ENCODE measurements at regions not wholly inside any gene's neighbourhood (a gene's known extent, or its start where the extent isn't known, plus 50 kb on each side); places are given as distances from the start of the nearest gene placed in this dataset.

- Mint-ChIP-seq H3K9me3 (ENCODE audit: unreplicated experiment) (no peaks in the 10 kb centered on the region), H3K4me1 (ENCODE audit: low read depth, unreplicated experiment) (no peaks in the 10 kb centered on the region), H3K4me3 (ENCODE audit: unreplicated experiment) (no peak overlapping the region), H3K27me3 (ENCODE audit: unreplicated experiment) (no peaks in the 10 kb centered on the region), H3K27ac (ENCODE audit: unreplicated experiment) (no peak overlapping the region), H3K36me3 (ENCODE audit: unreplicated experiment) (no peaks in the 10 kb centered on the region)
- no peak for DNase-seq
- TF ChIP-seq CTCF (IDR thresholded peaks at IDR 0.05; ENCODE audit: partially characterized antibody, unreplicated experiment): no peak
These were observed 251.6 kb upstream of the DUSP10 start for GRCh38 chr1:221993444-221993948.

- no peaks in the 10 kb centered on the region for H3K4me1 Mint-ChIP-seq (ENCODE audit: low read depth, unreplicated experiment)
- no peak overlapping the region for H3K4me3 Mint-ChIP-seq (ENCODE audit: unreplicated experiment)
- H3K27ac Mint-ChIP-seq (ENCODE audit: unreplicated experiment): no peak overlapping the region
- no peaks in the 10 kb centered on the region for H3K9me3 Mint-ChIP-seq (ENCODE audit: unreplicated experiment)
- H3K36me3 Mint-ChIP-seq (ENCODE audit: unreplicated experiment): no peaks in the 10 kb centered on the region
- DNase-seq: no peak
- TF ChIP-seq CTCF (IDR thresholded peaks at IDR 0.05; ENCODE audit: partially characterized antibody, unreplicated experiment): no peak
- H3K27me3 Mint-ChIP-seq (ENCODE audit: unreplicated experiment): no peaks in the 10 kb centered on the region
These were observed 250.5 kb upstream of the DUSP10 start for GRCh38 chr1:221992427-221992826.

- H3K36me3 Mint-ChIP-seq (ENCODE audit: unreplicated experiment): no peaks in the 10 kb centered on the region
- no peak overlapping the region for H3K27ac Mint-ChIP-seq (ENCODE audit: unreplicated experiment)
- no peaks in the 10 kb centered on the region for H3K27me3 Mint-ChIP-seq (ENCODE audit: unreplicated experiment)
- no peaks in the 10 kb centered on the region for H3K9me3 Mint-ChIP-seq (ENCODE audit: unreplicated experiment)
- TF ChIP-seq CTCF (IDR thresholded peaks at IDR 0.05; ENCODE audit: partially characterized antibody, unreplicated experiment): no peak
- no peak overlapping the region for H3K4me3 Mint-ChIP-seq (ENCODE audit: unreplicated experiment)
- no peaks in the 10 kb centered on the region for H3K4me1 Mint-ChIP-seq (ENCODE audit: low read depth, unreplicated experiment)
- DNase-seq: no peak
These were observed 249.3 kb upstream of the DUSP10 start for GRCh38 chr1:221991221-221991620.

GRCh38 chr1:221989741-221990140 is 247.9 kb upstream of the DUSP10 start:
- Mint-ChIP-seq H3K36me3 (ENCODE audit: unreplicated experiment) (no peaks in the 10 kb centered on the region), H3K4me3 (ENCODE audit: unreplicated experiment) (no peak overlapping the region), H3K27me3 (ENCODE audit: unreplicated experiment) (no peaks in the 10 kb centered on the region), H3K4me1 (ENCODE audit: low read depth, unreplicated experiment) (no peaks in the 10 kb centered on the region), H3K27ac (ENCODE audit: unreplicated experiment) (no peak overlapping the region), H3K9me3 (ENCODE audit: unreplicated experiment) (no peaks in the 10 kb centered on the region)
- no peak for TF ChIP-seq CTCF (IDR thresholded peaks at IDR 0.05; ENCODE audit: partially characterized antibody, unreplicated experiment)
- DNase-seq: no peak

GRCh38 chr1:221988829-221989228 is 246.9 kb upstream of the DUSP10 start:
- Mint-ChIP-seq H3K27ac (ENCODE audit: unreplicated experiment) (no peak overlapping the region), H3K4me3 (ENCODE audit: unreplicated experiment) (no peak overlapping the region), H3K4me1 (ENCODE audit: low read depth, unreplicated experiment) (no peaks in the 10 kb centered on the region), H3K36me3 (ENCODE audit: unreplicated experiment) (no peaks in the 10 kb centered on the region), H3K27me3 (ENCODE audit: unreplicated experiment) (no peaks in the 10 kb centered on the region), H3K9me3 (ENCODE audit: unreplicated experiment) (no peaks in the 10 kb centered on the region)
- TF ChIP-seq CTCF (IDR thresholded peaks at IDR 0.05; ENCODE audit: partially characterized antibody, unreplicated experiment): no peak
- DNase-seq: no peak
